Esophagus muscularis mucosa (tissue), 4 donors: ENCODE measurements at regions not wholly inside any gene's neighbourhood (a gene's known extent, or its start where the extent isn't known, plus 50 kb on each side); places are given as distances from the start of the nearest gene placed in this dataset.
"Not testable (repeated sequence)": the region's sequence is repeated elsewhere in the genome, so short reads cannot be mapped to it uniquely, and the experiment has no call there.

ENCODE experiments used
- DNase-seq: peaks from one replicate; pipeline ENCODE4 v3.0.0-alpha.2; 2017; ENCODE audit errors: extremely low spot score
- H3K27ac ChIP-seq, 4 donors: fragments of 200-600 bp; sonication (generic); replicated peaks in 1 of 4; 1 replicate in 3 of 4; 2 replicates in 1 of 4; pipeline ENCODE4 v1.5.1; 2016 to 2019; ENCODE audit warnings: mild to moderate bottlenecking in 1 of 4
- H3K27me3 ChIP-seq, 4 donors: fragments of 200-600 bp; sonication (generic); one replicate each; pipeline versions ENCODE4 v1.5.1 to v1.6.0; 2016 to 2019
- H3K36me3 ChIP-seq, 4 donors: fragments of 200-600 bp; sonication (generic); one replicate each; pipeline ENCODE4 v1.5.1; 2016 to 2019
- H3K4me1 ChIP-seq, 4 donors: fragments of 200-600 bp; sonication (generic); one replicate each; pipeline ENCODE4 v1.5.1; 2016 to 2019
- H3K4me3 ChIP-seq, 4 donors: fragments of 200-600 bp; sonication (generic); 1 replicate in 2 of 4; 2 replicates in 2 of 4; pipeline ENCODE4 v1.5.1; 2016 to 2019; ENCODE audit warnings: mild to moderate bottlenecking in 4 of 4, moderate library complexity in 1 of 4
- H3K9me3 ChIP-seq, 4 donors: fragments of 200-600 bp; sonication (generic); 1 replicate in 3 of 4; 2 replicates in 1 of 4; pipeline ENCODE4 v1.5.1; 2016 to 2019
- EP300 ChIP-seq: sonication (generic); formaldehyde crosslinking; IDR thresholded peaks from one replicate; pipeline ENCODE4 v1.6.1; 2017; ENCODE audit warnings: antibody characterized with exemption
- POLR2A ChIP-seq: fragments of 450-650 bp; IDR thresholded peaks from one replicate; pipeline ENCODE4 v1.6.1; 2017; ENCODE audit warnings: antibody characterized with exemption, moderate library complexity, mild to moderate bottlenecking, low read depth
- POLR2AphosphoS5 ChIP-seq, 2 donors: sonication (generic); formaldehyde crosslinking; IDR thresholded peaks; one replicate each; pipeline ENCODE4 v1.6.1; 2017; ENCODE audit warnings: antibody characterized with exemption in 2 of 2
- WGBS: methylation state at CpG from one replicate; pipeline ENCODE4 v1.1.5; 2018; 5-methylcytosine and 5-hydroxymethylcytosine counted together
- intact Hi-C: fragments of 100-400 bp; cut with DNase I; formaldehyde crosslinking; loops from one replicate; pipeline ENCODE4 v1.15.1; 2023
- TF ChIP-seq, protein P1 (sequence below), 3 experiments: fragments of 200-600 bp in 2 of 3; fragments of 450-650 bp in 1 of 3; sonication (generic) in 2 of 3; IDR thresholded peaks; one replicate each; pipeline ENCODE4 v1.5.1; 2017 to 2019; ENCODE audit warnings: antibody characterized with exemption in 3 of 3, mild to moderate bottlenecking in 2 of 3, moderate library complexity in 1 of 3

DNA sequence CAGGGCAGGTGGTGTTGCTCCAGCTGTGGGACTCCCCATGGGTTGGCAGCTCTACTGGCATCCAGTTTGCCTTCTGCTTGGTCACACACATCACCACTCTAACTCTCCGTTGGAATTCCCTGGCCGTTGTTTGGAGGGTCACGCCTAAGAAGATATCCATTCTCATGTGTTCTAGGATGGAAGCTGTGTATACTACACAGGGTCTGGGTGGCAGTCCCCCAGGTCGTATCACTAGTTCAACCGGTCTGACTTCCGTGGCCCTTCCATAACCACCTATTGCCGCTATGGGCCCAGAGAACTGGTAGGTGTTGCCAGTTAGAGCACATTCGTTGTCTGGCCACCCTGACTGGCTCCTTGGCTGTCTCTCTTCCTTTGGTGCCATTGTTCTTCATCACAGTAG lies 456.3 kb downstream of the TMEM121 start:
- 93% methylated on average over 5 of the region's 8 CpGs for WGBS
- Histone ChIP-seq H3K4me3 (no peak overlapping the region), H3K27ac (no peak overlapping the region), H3K9me3 (no peaks in the 10 kb centered on the region), H3K36me3 (no peaks in the 10 kb centered on the region), H3K27me3 (no peaks in the 10 kb centered on the region), H3K4me1 (no peaks in the 10 kb centered on the region)
- intact Hi-C loops = no loop called here
- DNase-seq = no peak
- TF ChIP-seq EP300 (no peak), POLR2A (no peak), POLR2AphosphoS5 (IDR thresholded peaks at IDR 0.05) (no peak)
- TF ChIP-seq, protein P1, sequence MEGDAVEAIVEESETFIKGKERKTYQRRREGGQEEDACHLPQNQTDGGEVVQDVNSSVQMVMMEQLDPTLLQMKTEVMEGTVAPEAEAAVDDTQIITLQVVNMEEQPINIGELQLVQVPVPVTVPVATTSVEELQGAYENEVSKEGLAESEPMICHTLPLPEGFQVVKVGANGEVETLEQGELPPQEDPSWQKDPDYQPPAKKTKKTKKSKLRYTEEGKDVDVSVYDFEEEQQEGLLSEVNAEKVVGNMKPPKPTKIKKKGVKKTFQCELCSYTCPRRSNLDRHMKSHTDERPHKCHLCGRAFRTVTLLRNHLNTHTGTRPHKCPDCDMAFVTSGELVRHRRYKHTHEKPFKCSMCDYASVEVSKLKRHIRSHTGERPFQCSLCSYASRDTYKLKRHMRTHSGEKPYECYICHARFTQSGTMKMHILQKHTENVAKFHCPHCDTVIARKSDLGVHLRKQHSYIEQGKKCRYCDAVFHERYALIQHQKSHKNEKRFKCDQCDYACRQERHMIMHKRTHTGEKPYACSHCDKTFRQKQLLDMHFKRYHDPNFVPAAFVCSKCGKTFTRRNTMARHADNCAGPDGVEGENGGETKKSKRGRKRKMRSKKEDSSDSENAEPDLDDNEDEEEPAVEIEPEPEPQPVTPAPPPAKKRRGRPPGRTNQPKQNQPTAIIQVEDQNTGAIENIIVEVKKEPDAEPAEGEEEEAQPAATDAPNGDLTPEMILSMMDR (IDR thresholded peaks at IDR 0.05) = no peak

DNA sequence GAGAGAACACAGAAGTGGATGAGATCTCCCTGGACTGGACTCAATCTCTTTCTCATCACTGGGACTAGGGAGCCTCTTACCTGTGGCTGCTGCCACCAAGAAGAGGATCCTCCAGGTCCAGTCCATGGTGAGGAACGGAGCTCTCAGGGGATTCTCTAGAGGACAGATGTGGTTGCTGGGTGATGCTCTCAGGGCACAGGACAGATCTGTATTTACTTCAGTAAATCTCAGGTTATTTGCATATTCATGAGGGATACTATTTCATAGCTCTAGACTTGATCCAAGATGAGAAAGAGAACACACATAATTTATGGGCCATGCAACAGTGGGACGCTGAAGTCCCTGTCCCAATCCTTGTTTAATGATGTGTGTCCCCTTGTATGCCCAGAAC lies 460.5 kb downstream of the TMEM121 start:
- no peak overlapping the region for H3K4me3 ChIP-seq
- H3K36me3 ChIP-seq = no peaks in the 10 kb centered on the region
- intact Hi-C loops = no loop called here
- no peaks in the 10 kb centered on the region for H3K9me3 ChIP-seq
- 75% methylated on average over 2 of the region's 2 CpGs for WGBS
- H3K4me1 ChIP-seq = no peaks in the 10 kb centered on the region
- H3K27me3 ChIP-seq = no peaks in the 10 kb centered on the region
- TF ChIP-seq, protein P1 (IDR thresholded peaks at IDR 0.05) = no peak
- TF ChIP-seq POLR2A (no peak), POLR2AphosphoS5 (IDR thresholded peaks at IDR 0.05) (no peak), EP300 (no peak)
- DNase-seq = no peak
- no peak overlapping the region for H3K27ac ChIP-seq

DNA sequence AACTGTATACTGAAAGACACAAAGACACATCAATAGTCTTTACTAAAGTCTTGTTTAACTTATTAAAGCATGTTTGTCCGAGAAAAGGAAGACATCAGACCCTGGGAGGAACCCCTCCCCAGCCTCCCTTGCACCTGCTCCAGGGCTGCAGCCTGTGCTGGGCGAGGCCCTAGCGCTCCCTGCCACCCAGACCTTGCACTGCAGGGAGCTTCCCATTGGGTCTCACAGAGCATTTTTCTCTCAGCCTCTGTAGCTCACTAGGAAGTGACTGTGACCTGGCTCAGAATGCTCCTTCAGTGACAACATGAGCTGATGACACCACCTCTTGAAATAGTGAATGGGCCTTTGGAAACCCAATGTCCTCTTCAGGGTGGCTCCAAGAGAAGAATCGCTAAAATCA lies 461.2 kb downstream of the TMEM121 start:
- Histone ChIP-seq H3K36me3 (no peaks in the 10 kb centered on the region), H3K4me1 (no peaks in the 10 kb centered on the region), H3K27ac (no peak overlapping the region), H3K27me3 (no peaks in the 10 kb centered on the region), H3K9me3 (no peaks in the 10 kb centered on the region), H3K4me3 (no peak overlapping the region)
- 65% methylated on average over 4 of the region's 4 CpGs for WGBS
- TF ChIP-seq EP300 (no peak), POLR2AphosphoS5 (IDR thresholded peaks at IDR 0.05) (no peak), POLR2A (no peak)
- TF ChIP-seq, protein P1 (IDR thresholded peaks at IDR 0.05) = no peak
- intact Hi-C loops = no loop called here
- DNase-seq = peak; percentile 82

DNA sequence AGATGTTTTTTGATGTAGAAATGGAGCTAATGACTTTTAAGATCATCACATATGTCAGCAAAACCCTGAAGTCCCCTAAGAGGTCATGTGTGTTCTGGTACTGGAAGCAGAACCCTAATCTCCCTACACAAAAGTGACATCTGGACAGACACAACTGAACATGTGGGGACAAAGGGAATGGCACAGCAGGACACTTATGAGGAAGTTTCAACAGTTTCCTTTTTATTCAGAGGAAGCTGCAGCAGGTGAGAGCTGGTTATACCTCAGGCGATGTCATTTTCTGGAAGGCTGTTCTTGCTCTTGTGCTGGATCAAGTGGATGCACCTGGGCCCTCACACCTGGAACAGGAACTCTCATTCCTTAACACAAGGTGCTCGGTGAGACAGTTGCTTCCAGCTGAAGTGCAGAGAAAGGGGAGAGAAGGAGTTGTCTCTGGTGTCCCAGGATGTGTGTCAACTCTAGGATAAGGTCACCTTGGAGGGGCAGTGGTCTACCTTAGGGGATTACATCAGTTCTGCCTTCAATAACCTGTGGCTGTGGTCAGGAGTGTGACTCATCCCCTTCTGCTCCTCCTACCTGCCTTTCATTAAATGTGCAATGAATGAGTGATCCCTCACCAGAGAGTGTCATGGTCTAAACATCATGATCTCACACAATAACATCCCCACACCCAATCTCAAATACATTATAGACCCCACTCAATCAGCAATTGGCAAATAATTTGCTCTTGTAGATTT lies 463.4 kb downstream of the TMEM121 start:
- Histone ChIP-seq H3K4me3 (no peak overlapping the region), H3K9me3 (no peaks in the 10 kb centered on the region), H3K27me3 (peaks cover 0 to 10% (median 0%) of the 10 kb centered on the region in 4 donors), H3K36me3 (no peaks in the 10 kb centered on the region), H3K4me1 (no peaks in the 10 kb centered on the region), H3K27ac (no peak overlapping the region)
- intact Hi-C loops = no loop called here
- peak; percentile 87 for DNase-seq
- WGBS = 40% methylated on average over 1 of the region's 2 CpGs
- no peak for TF ChIP-seq POLR2A
- TF ChIP-seq, protein P1 (IDR thresholded peaks at IDR 0.05) = no peak
- TF ChIP-seq POLR2AphosphoS5 (IDR thresholded peaks at IDR 0.05) = no peak
- TF ChIP-seq EP300 = no peak

DNA sequence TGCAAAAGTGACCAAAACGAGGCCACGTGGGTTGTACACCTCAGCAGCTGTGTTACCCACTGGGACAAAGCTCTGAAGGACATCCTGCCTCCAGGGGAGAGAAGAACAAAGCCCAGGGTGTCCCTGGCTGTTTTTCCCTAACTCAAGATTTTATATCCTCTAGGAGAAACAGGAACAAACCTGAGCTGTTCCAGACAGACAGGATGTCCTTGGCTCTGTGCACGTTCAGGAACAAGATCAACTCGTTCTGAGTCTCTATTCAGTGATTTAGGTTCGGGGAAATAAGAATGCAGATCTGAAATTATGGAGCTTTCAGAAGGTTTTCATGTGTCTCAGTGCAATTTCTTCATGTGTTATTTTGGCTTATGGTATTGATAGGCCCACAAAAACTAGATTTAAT lies 465.3 kb downstream of the TMEM121 start:
- H3K36me3 ChIP-seq, intact Hi-C loops, H3K4me1 ChIP-seq, H3K27me3 ChIP-seq, H3K4me3 ChIP-seq, H3K9me3 ChIP-seq, H3K27ac ChIP-seq: not testable (repeated sequence)
- 17% methylated on average over 5 of the region's 5 CpGs for WGBS
- DNase-seq = peak; percentile 26
